Glutamatergic neuron (in vitro differentiated cells): ENCODE measurements at regions not wholly inside any gene's neighbourhood (a gene's known extent, or its start where the extent isn't known, plus 50 kb on each side); places are given as distances from the start of the nearest gene placed in this dataset.

Experiments
- DNase-seq: peaks from one replicate; pipeline ENCODE4 v3.0.0; 2022
- H3K27ac Mint-ChIP-seq: one replicate; pipeline ENCODE4 v1.8.0; 2020; ENCODE audit warnings: mild to moderate bottlenecking, mixed read lengths, inconsistent platforms; ENCODE audit not compliant: unreplicated experiment
- H3K27me3 Mint-ChIP-seq: one replicate; pipeline ENCODE4 v1.8.0; 2020; ENCODE audit warnings: mild to moderate bottlenecking, moderate library complexity, mixed read lengths, inconsistent platforms; ENCODE audit not compliant: unreplicated experiment
- H3K36me3 Mint-ChIP-seq: one replicate; pipeline ENCODE4 v1.8.0; 2020; ENCODE audit warnings: mild to moderate bottlenecking, mixed read lengths, inconsistent platforms; ENCODE audit not compliant: unreplicated experiment
- H3K4me1 Mint-ChIP-seq: one replicate; pipeline ENCODE4 v1.8.0; 2020; ENCODE audit warnings: mild to moderate bottlenecking, low read depth, mixed read lengths, inconsistent platforms; ENCODE audit not compliant: unreplicated experiment
- H3K4me3 Mint-ChIP-seq: one replicate; pipeline ENCODE4 v1.8.0; 2020; ENCODE audit warnings: mild to moderate bottlenecking, mixed read lengths, inconsistent platforms; ENCODE audit not compliant: unreplicated experiment
- H3K9me3 Mint-ChIP-seq: one replicate; pipeline ENCODE4 v1.8.0; 2020; ENCODE audit warnings: mild to moderate bottlenecking, moderate library complexity, mixed read lengths, inconsistent platforms; ENCODE audit not compliant: unreplicated experiment
- TF ChIP-seq, protein P1 (sequence below): fragments of 200-600 bp; sonication (generic); IDR thresholded peaks from one replicate; pipeline ENCODE4 v1.5.0; 2021; ENCODE audit not compliant: partially characterized antibody, unreplicated experiment

DNA sequence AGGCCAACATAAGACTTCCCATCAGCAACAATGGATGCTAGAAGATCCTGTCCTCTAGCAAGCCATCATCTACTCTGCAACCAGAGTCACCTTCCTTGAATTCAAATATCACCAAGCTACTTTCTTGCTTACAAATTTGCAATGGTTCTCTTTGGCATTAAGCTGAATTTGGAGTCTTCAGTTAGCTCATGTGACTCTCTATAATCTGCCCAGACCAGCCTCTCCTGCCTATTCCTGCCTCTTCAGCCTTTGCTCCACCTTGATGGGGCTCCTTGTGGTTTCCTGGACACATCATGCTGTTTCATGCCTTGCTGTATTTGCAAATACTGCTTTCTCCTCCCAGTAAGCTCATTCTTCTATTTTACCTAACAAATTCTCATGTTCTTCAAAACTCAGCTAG, 82.3 kb downstream of the RASSF10 start:
- DNase-seq: no peak
- Mint-ChIP-seq H3K36me3 (no peaks in the 10 kb centered on the region), H3K9me3 (peaks cover 5% of the 10 kb centered on the region), H3K4me1 (no peaks in the 10 kb centered on the region), H3K27ac (no peak overlapping the region), H3K4me3 (no peak overlapping the region), H3K27me3 (peaks cover 6% of the 10 kb centered on the region)
- TF ChIP-seq, protein P1, sequence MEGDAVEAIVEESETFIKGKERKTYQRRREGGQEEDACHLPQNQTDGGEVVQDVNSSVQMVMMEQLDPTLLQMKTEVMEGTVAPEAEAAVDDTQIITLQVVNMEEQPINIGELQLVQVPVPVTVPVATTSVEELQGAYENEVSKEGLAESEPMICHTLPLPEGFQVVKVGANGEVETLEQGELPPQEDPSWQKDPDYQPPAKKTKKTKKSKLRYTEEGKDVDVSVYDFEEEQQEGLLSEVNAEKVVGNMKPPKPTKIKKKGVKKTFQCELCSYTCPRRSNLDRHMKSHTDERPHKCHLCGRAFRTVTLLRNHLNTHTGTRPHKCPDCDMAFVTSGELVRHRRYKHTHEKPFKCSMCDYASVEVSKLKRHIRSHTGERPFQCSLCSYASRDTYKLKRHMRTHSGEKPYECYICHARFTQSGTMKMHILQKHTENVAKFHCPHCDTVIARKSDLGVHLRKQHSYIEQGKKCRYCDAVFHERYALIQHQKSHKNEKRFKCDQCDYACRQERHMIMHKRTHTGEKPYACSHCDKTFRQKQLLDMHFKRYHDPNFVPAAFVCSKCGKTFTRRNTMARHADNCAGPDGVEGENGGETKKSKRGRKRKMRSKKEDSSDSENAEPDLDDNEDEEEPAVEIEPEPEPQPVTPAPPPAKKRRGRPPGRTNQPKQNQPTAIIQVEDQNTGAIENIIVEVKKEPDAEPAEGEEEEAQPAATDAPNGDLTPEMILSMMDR: no peak

DNA sequence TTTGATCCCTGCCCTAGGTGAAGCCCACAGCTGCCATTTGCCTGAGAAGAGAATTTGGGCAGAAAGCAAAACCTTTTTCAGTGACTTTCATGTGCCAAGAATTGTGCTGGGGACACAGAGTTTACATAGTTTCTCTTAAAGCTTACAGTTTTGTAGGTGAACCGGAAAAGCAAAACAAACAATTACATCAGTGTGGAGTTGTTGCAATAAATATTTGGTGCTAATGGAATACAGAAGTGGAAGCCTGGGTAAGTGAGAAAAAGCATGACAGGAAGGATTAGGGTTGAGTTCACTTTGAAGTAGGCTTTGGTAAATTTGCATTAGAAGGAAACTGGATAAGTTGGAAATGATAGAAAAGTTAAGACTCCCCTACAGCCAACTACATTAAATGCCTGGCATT, 82.7 kb downstream of the RASSF10 start:
- H3K4me1 Mint-ChIP-seq: no peaks in the 10 kb centered on the region
- no peaks in the 10 kb centered on the region for H3K36me3 Mint-ChIP-seq
- DNase-seq: no peak
- peaks cover 6% of the 10 kb centered on the region for H3K27me3 Mint-ChIP-seq
- TF ChIP-seq, protein P1: no peak
- H3K4me3 Mint-ChIP-seq: no peak overlapping the region
- no peak overlapping the region for H3K27ac Mint-ChIP-seq
- H3K9me3 Mint-ChIP-seq: peaks cover 5% of the 10 kb centered on the region

DNA sequence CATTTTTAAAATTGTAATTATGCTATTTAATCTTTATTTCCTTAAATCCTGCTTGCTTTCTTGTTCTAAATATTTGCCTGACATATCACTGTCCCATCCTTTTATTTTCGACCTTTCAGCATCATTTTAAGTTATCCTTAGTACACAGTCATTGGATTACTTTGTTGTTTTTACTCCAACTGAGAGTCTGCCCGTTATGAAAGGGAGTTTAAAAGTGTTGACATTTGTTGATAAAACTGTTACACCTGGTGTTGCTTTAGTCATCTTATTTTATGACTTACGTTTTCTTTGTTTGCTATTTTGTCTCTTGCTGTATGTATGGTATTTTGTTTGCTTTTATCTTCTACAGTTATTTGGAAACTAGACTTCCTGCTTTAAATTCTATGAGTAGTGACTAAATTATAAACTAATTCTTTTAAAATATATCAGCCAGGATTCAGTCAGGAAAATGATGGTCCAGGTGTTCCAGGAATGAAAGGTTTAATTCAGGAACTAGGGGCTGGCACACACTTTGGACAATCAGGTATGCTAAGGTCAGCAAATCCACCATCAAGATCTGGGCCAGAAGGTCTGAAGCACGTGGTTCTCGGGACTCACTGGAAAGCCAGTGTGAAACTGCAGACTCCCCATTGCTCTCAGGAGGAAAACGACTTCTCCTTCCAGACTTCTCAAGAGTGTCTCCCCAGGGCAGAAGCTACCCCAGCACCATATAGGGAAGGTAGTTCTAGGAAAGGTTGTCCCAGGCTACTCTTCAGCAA, 86.0 kb downstream of the RASSF10 start:
- Mint-ChIP-seq H3K4me3 (no peak overlapping the region), H3K27me3 (peaks cover 2% of the 10 kb centered on the region), H3K4me1 (no peaks in the 10 kb centered on the region), H3K27ac (no peak overlapping the region), H3K9me3 (peaks cover 2% of the 10 kb centered on the region), H3K36me3 (no peaks in the 10 kb centered on the region)
- no peak for DNase-seq
- TF ChIP-seq, protein P1: no peak

DNA sequence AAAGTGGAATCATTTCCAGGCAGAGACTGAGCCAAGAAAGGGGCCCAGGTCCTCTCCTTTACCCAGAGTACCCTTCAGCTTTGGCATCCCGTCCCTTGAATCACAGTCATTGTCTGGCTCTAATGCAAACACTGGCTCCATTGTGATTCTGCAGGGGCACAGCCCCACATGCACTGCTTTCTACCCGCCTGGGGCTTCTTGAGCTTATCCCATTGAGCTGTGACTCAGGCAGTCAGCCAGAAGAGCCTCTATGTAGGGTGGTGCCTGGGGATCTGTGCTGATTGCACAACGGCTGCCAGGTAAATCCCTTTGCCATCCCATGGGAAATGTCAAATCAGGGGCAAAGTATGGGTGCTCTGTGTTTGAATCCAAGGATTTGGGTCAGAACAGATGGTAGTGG, 88.9 kb downstream of the RASSF10 start:
- DNase-seq: no peak
- H3K4me1 Mint-ChIP-seq: no peaks in the 10 kb centered on the region
- H3K4me3 Mint-ChIP-seq: no peak overlapping the region
- no peak overlapping the region for H3K27ac Mint-ChIP-seq
- no peaks in the 10 kb centered on the region for H3K9me3 Mint-ChIP-seq
- TF ChIP-seq, protein P1: no peak
- peaks cover 2% of the 10 kb centered on the region for H3K27me3 Mint-ChIP-seq
- H3K36me3 Mint-ChIP-seq: no peaks in the 10 kb centered on the region

DNA sequence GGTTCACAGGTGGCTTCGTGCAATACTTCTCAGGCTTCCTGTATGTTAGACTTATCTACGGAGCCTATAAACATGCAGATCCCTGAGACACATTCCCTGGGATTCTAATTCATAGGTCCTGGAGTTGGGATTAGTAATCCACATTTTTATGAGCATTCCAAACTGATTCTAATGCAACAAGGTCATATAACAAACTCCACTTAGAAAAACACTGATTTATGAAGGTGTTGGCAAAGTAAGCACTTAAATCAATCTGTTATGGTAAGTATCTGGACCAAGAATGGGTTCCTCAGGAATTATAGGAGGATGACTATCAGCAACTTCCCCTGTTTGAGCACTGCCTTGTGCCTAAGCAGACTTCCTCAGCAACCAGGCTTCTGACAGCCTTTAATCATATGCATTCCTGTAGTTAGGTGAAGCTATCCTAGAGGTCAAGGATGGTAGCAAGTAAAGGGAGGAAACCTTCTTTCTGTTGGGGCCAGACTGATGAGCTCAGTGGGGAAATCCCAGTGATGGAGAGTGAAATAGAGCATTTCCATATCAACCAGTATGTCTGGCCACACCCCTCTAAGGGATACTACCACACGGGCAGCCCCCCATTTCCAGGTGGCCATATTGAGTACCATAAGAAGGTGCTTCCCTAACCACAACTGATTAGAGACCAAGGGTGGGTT, 89.6 kb downstream of the RASSF10 start:
- TF ChIP-seq, protein P1: no peak
- H3K4me1 Mint-ChIP-seq: no peaks in the 10 kb centered on the region
- H3K27me3 Mint-ChIP-seq: peaks cover 2% of the 10 kb centered on the region
- no peak overlapping the region for H3K4me3 Mint-ChIP-seq
- no peak overlapping the region for H3K27ac Mint-ChIP-seq
- H3K36me3 Mint-ChIP-seq: no peaks in the 10 kb centered on the region
- DNase-seq: no peak
- H3K9me3 Mint-ChIP-seq: no peaks in the 10 kb centered on the region
